H9 (cell line): ENCODE measurements at regions not wholly inside any gene's neighbourhood (a gene's known extent, or its start where the extent isn't known, plus 50 kb on each side); places are given as distances from the start of the nearest gene placed in this dataset.

Experiments used
- DNase-seq: peaks from one replicate; pipeline ENCODE4 v3.0.0-alpha.2; 2017
- H2AFZ ChIP-seq: one replicate; pipeline ENCODE4 v1.6.1; 2013; ENCODE audit warnings: mild to moderate bottlenecking, low read length, control low read depth, moderate library complexity
- H2AK5ac ChIP-seq: 2 replicates; pipeline ENCODE4 v1.6.1; 2013; ENCODE audit warnings: low read length, control low read depth, mixed read lengths; ENCODE audit not compliant: insufficient read length
- H2BK120ac ChIP-seq: one replicate; pipeline ENCODE4 v1.6.1; 2013; ENCODE audit warnings: low read depth, mild to moderate bottlenecking, low read length, control low read depth, inconsistent platforms; ENCODE audit not compliant: poor library complexity, severe bottlenecking
- H2BK12ac ChIP-seq: 2 replicates; pipeline ENCODE4 v1.6.1; 2013; ENCODE audit warnings: low read length, control low read depth, mixed read lengths, low read depth; ENCODE audit not compliant: insufficient read length
- H2BK15ac ChIP-seq: 2 replicates; pipeline ENCODE4 v1.6.1; 2013; ENCODE audit warnings: low read depth, low read length, control low read depth
- H2BK20ac ChIP-seq: one replicate; pipeline ENCODE4 v1.6.1; 2013; ENCODE audit warnings: low read depth, mild to moderate bottlenecking, low read length, control low read depth, inconsistent platforms; ENCODE audit not compliant: poor library complexity, severe bottlenecking
- H2BK5ac ChIP-seq: 2 replicates; pipeline ENCODE4 v1.6.1; 2013; ENCODE audit warnings: low read length, control low read depth, mixed read lengths; ENCODE audit not compliant: insufficient read length
- H3K14ac ChIP-seq: 2 replicates; pipeline ENCODE4 v1.6.1; 2013; ENCODE audit warnings: low read length, control low read depth; ENCODE audit not compliant: insufficient read depth
- H3K18ac ChIP-seq: 2 replicates; pipeline ENCODE4 v1.6.1; 2013; ENCODE audit warnings: low read depth, mild to moderate bottlenecking, mixed read lengths, low read length, control low read depth; ENCODE audit not compliant: insufficient read length
- H3K23ac ChIP-seq: 2 replicates; pipeline ENCODE4 v1.6.1; 2013; ENCODE audit warnings: low read length, control low read depth, mixed read lengths, low read depth; ENCODE audit not compliant: insufficient read length
- H3K23me2 ChIP-seq: 2 replicates; pipeline ENCODE4 v1.6.1; 2013; ENCODE audit warnings: low read depth, mild to moderate bottlenecking, mixed read lengths, low read length, control low read depth; ENCODE audit not compliant: insufficient read length, poor library complexity, severe bottlenecking
- H3K27ac ChIP-seq: 2 replicates; pipeline ENCODE4 v1.5.1; 2013; ENCODE audit warnings: low read length, control low read depth, mixed read lengths, low read depth; ENCODE audit not compliant: insufficient read length
- H3K27me3 ChIP-seq: 2 replicates; pipeline ENCODE4 v1.6.1; 2013; ENCODE audit warnings: low read length, control low read depth, inconsistent platforms; ENCODE audit not compliant: insufficient read depth
- H3K4ac ChIP-seq: 2 replicates; pipeline ENCODE4 v1.6.1; 2013; ENCODE audit warnings: low read depth, mild to moderate bottlenecking, control low read depth, inconsistent platforms, low read length, moderate library complexity
- H3K4me1 ChIP-seq: 2 replicates; pipeline ENCODE4 v1.6.1; 2013; ENCODE audit warnings: low read length, control low read depth, inconsistent platforms; ENCODE audit not compliant: insufficient read depth
- H3K4me2 ChIP-seq: 2 replicates; pipeline ENCODE4 v1.6.1; 2013; ENCODE audit warnings: low read length, control low read depth, mixed read lengths; ENCODE audit not compliant: insufficient read length, insufficient read depth
- H3K56ac ChIP-seq: 2 replicates; pipeline ENCODE4 v1.6.1; 2013; ENCODE audit warnings: low read depth, mild to moderate bottlenecking, mixed read lengths, low read length, control low read depth; ENCODE audit not compliant: insufficient read length
- H3K79me1 ChIP-seq: 2 replicates; pipeline ENCODE4 v1.6.1; 2013; ENCODE audit warnings: low read depth, mild to moderate bottlenecking, moderate library complexity, low read length, control low read depth, inconsistent platforms; ENCODE audit not compliant: insufficient read depth, poor library complexity, severe bottlenecking
- H3K79me2 ChIP-seq: 2 replicates; pipeline ENCODE4 v1.6.1; 2013; ENCODE audit warnings: low read length, control low read depth, inconsistent platforms; ENCODE audit not compliant: insufficient read depth
- H3K9ac ChIP-seq: 2 replicates; pipeline ENCODE4 v1.6.1; 2013; ENCODE audit warnings: low read length, control low read depth, mixed read lengths; ENCODE audit not compliant: insufficient read length; ENCODE audit errors: extremely low read depth
- H3K9me3 ChIP-seq: one replicate; pipeline ENCODE4 v1.6.1; 2013; ENCODE audit warnings: low read depth, low read length, inconsistent platforms; ENCODE audit not compliant: control insufficient read depth
- H3T11ph ChIP-seq: one replicate; pipeline ENCODE4 v1.6.1; 2013; ENCODE audit warnings: mild to moderate bottlenecking, low read length, control low read depth, inconsistent platforms
- H4K20me1 ChIP-seq: one replicate; pipeline ENCODE4 v1.6.1; 2013; ENCODE audit not compliant: control insufficient read depth, insufficient read length, insufficient read depth
- H4K5ac ChIP-seq: 2 replicates; pipeline ENCODE4 v1.6.1; 2013; ENCODE audit warnings: low read depth, mild to moderate bottlenecking, mixed read lengths, low read length, control low read depth; ENCODE audit not compliant: insufficient read length
- H4K8ac ChIP-seq: replicated peaks from 2 replicates; pipeline ENCODE4 v1.6.1; 2013; ENCODE audit warnings: low read length, control low read depth, mixed read lengths, low read depth; ENCODE audit not compliant: insufficient read length
- H4K91ac ChIP-seq: 2 replicates; pipeline ENCODE4 v1.6.1; 2013; ENCODE audit warnings: low read depth, mild to moderate bottlenecking, moderate library complexity, mixed read lengths, low read length, control low read depth; ENCODE audit not compliant: insufficient read length
- H3K27ac Mint-ChIP-seq, 3 experiments: 2 replicates in 2 of 3; 3 replicates in 1 of 3; pipeline ENCODE4 v1.8.0; 2020 to 2021; ENCODE audit warnings: mixed read lengths in 3 of 3, mild to moderate bottlenecking in 1 of 3, moderate library complexity in 1 of 3
- H3K27me3 Mint-ChIP-seq: 2 replicates; pipeline ENCODE4 v1.8.0; 2021; ENCODE audit warnings: low read depth, mild to moderate bottlenecking, moderate library complexity, mixed read lengths
- H3K36me3 Mint-ChIP-seq, 3 experiments: 2 replicates in 2 of 3; 3 replicates in 1 of 3; pipeline ENCODE4 v1.8.0; 2020 to 2021; ENCODE audit warnings: low read depth in 3 of 3, mixed read lengths in 3 of 3; ENCODE audit not compliant: insufficient read depth in 1 of 3
- H3K4me1 Mint-ChIP-seq, 2 experiments: 2 replicates each; pipeline ENCODE4 v1.8.0; 2020; ENCODE audit warnings: mixed read lengths in 2 of 2
- H3K4me3 Mint-ChIP-seq, 2 experiments: 2 replicates in 1 of 2; 3 replicates in 1 of 2; pipeline ENCODE4 v1.8.0; 2020 to 2021; ENCODE audit warnings: mild to moderate bottlenecking in 2 of 2, mixed read lengths in 2 of 2, moderate library complexity in 1 of 2
- H3K9me3 Mint-ChIP-seq, 2 experiments: 2 replicates in 1 of 2; 3 replicates in 1 of 2; pipeline ENCODE4 v1.8.0; 2020; ENCODE audit warnings: mild to moderate bottlenecking in 2 of 2, mixed read lengths in 2 of 2, moderate library complexity in 1 of 2
- CTCF ChIP-seq: fragments of 200-600 bp; sonication (generic); conservative IDR thresholded peaks from 3 replicates; pipeline ENCODE4 v1.8.0; 2021; ENCODE audit warnings: antibody characterized with exemption, mild to moderate bottlenecking
- WGBS: extraction: QIAGEN DNeasy Blood & Tissue Kit; methylation state at CpG from one replicate; pipeline ENCODE4 v1.1.7; 2013; ENCODE audit warnings: missing lambda C conversion rate, low lambda C conversion rate, mixed read lengths; ENCODE audit not compliant: insufficient read length; ENCODE audit errors: extremely low coverage; 5-methylcytosine and 5-hydroxymethylcytosine counted together

- no peaks in the 10 kb centered on the region for H3K27me3 ChIP-seq
- H2BK12ac ChIP-seq = no peak overlapping the region
- no CpG with 5 or more reads among the region's 10 CpGs for WGBS
- no peaks in the 10 kb centered on the region for H4K20me1 ChIP-seq
- H3K14ac ChIP-seq = no peak overlapping the region
- H4K5ac ChIP-seq = no peak overlapping the region
- no peaks in the 10 kb centered on the region for H3K23me2 ChIP-seq
- no peaks in the 10 kb centered on the region for H3K9me3 ChIP-seq
- no peak overlapping the region for H3K27ac ChIP-seq
- no peak overlapping the region for H3K4me2 ChIP-seq
- Mint-ChIP-seq H3K27me3 (no peaks in the 10 kb centered on the region; the same call in 1 of the 2 replicates), H3K27ac (no peak overlapping the region), H3K9me3 (no peaks in the 10 kb centered on the region; a peak in 1 of 5 replicates), H3K36me3 (no peaks in the 10 kb centered on the region), H3K4me1 (peaks cover 4 to 10% of the 10 kb centered on the region in 2 experiments; a peak in 3 of 4 replicates), H3K4me3 (no peak overlapping the region)
- H4K8ac ChIP-seq = no peak overlapping the region
- no peak overlapping the region for H4K91ac ChIP-seq
- no peak overlapping the region for H2AFZ ChIP-seq
- no peak overlapping the region for H3T11ph ChIP-seq
- H3K4ac ChIP-seq = no peak overlapping the region
- no peak overlapping the region for H2BK5ac ChIP-seq
- no peak overlapping the region for H2BK20ac ChIP-seq
- H3K4me1 ChIP-seq = no peaks in the 10 kb centered on the region
- no peak overlapping the region for H2BK15ac ChIP-seq
- TF ChIP-seq CTCF = no peak
- no peak overlapping the region for H3K18ac ChIP-seq
- H2AK5ac ChIP-seq = no peak overlapping the region
- H2BK120ac ChIP-seq = no peak overlapping the region
- H3K79me2 ChIP-seq = no peaks in the 10 kb centered on the region
- H3K79me1 ChIP-seq = no peaks in the 10 kb centered on the region
- no peak overlapping the region for H3K9ac ChIP-seq
- no peak overlapping the region for H3K23ac ChIP-seq
- DNase-seq = no peak
- H3K56ac ChIP-seq = no peak overlapping the region
Measured at GRCh38 chr12:102539651-102540553, 59.5 kb upstream of the IGF1 start.
